OCI-LY7 (cell line): ENCODE measurements at regions not wholly inside any gene's neighbourhood (a gene's known extent, or its start where the extent isn't known, plus 50 kb on each side); places are given as distances from the start of the nearest gene placed in this dataset.

Experiments
- BruUV-seq: library from RNA; stranded (reverse); fragments of 400-500 nt; replicated peaks from 2 replicates; lab custom pipeline; 2021; lab: Mats Ljungman, UMichigan
- CTCF ChIA-PET: fragments of 300-600 bp; sonication (Branson Sonifier 250); formaldehyde crosslinking; loops from one replicate; lab custom pipeline; 2022; ENCODE audit warnings: antibody characterized with exemption; ENCODE audit not compliant: unreplicated experiment; lab: Charles Lee
- POLR2A ChIA-PET: fragments of 300-600 bp; sonication (Branson Sonifier 250); formaldehyde crosslinking; loops from one replicate; lab custom pipeline; 2022; ENCODE audit warnings: antibody characterized with exemption; lab: Charles Lee
- DNase-seq: peaks from one replicate; pipeline ENCODE4 v3.0.0-alpha.2; 2015; ENCODE audit warnings: low spot score
- H2AFZ ChIP-seq: fragments of 200-600 bp; sonication (generic), shearing (Covaris generic); 2 replicates; pipeline ENCODE4 v1.6.1; 2014; ENCODE audit warnings: mild to moderate bottlenecking, antibody characterized with exemption, low read length, moderate library complexity
- H3K27ac ChIP-seq: fragments of 200-600 bp; sonication (generic); 2 replicates; pipeline ENCODE4 v1.5.1; 2014; ENCODE audit warnings: mixed run types, low read depth, mild to moderate bottlenecking, moderate library complexity, low read length, inconsistent platforms; ENCODE audit not compliant: poor library complexity, severe bottlenecking
- H3K36me3 ChIP-seq: fragments of 200-600 bp; sonication (generic); 2 replicates; pipeline ENCODE4 v1.6.1; 2014; ENCODE audit warnings: mild to moderate bottlenecking, antibody characterized with exemption, low read length, moderate library complexity, mixed read lengths; ENCODE audit not compliant: insufficient read depth
- H3K4me1 ChIP-seq: fragments of 200-600 bp; sonication (generic); 2 replicates; pipeline ENCODE4 v1.5.1; 2014; ENCODE audit warnings: mild to moderate bottlenecking, low read length; ENCODE audit not compliant: insufficient read depth, poor library complexity, severe bottlenecking
- H3K4me2 ChIP-seq: fragments of 200-600 bp; sonication (generic); 2 replicates; pipeline ENCODE4 v1.6.1; 2014; ENCODE audit warnings: mild to moderate bottlenecking, low read length
- H3K4me3 ChIP-seq: fragments of 200-600 bp; sonication (generic); 2 replicates; pipeline ENCODE4 v1.5.1; 2014; ENCODE audit warnings: mild to moderate bottlenecking, low read depth, low read length; ENCODE audit not compliant: poor library complexity, severe bottlenecking
- H3K79me2 ChIP-seq: fragments of 200-600 bp; sonication (generic); 2 replicates; pipeline ENCODE4 v1.6.1; 2016; ENCODE audit warnings: low read depth, mild to moderate bottlenecking, low read length, moderate library complexity, mixed read lengths; ENCODE audit not compliant: insufficient read depth
- H3K9me2 ChIP-seq: fragments of 200-600 bp; sonication (generic); 2 replicates; pipeline ENCODE4 v1.6.1; 2016; ENCODE audit warnings: mild to moderate bottlenecking, low read length, mixed read lengths; ENCODE audit not compliant: insufficient read depth
- H3K9me3 ChIP-seq: fragments of 200-600 bp; sonication (generic); 2 replicates; pipeline ENCODE4 v1.6.1; 2014; ENCODE audit warnings: mild to moderate bottlenecking, mixed run types, low read length, mixed read lengths
- H4K20me1 ChIP-seq: fragments of 200-600 bp; sonication (generic); 2 replicates; pipeline ENCODE4 v1.6.1; 2014; ENCODE audit warnings: mild to moderate bottlenecking, antibody characterized with exemption, low read length, moderate library complexity, mixed read lengths; ENCODE audit not compliant: insufficient read depth
- CTCF ChIP-seq: fragments of 200-600 bp; sonication (generic); conservative IDR thresholded peaks from 2 replicates; pipeline ENCODE4 v1.5.1; 2014; ENCODE audit warnings: mild to moderate bottlenecking, antibody characterized with exemption, low read length, moderate library complexity, mixed read lengths
- EZH2phosphoT487 ChIP-seq: fragments of 200-600 bp; sonication (generic); IDR thresholded peaks from 2 replicates; pipeline ENCODE4 v1.6.1; 2018; ENCODE audit warnings: low read depth, borderline replicate concordance, mild to moderate bottlenecking, mixed run types, antibody characterized with exemption, low read length, moderate library complexity, mixed read lengths
- intact Hi-C: fragments of 100-400 bp; cut with micrococcal nuclease; formaldehyde crosslinking; loops from one replicate; pipeline ENCODE4 v1.10.0; 2022; ENCODE audit not compliant: unreplicated experiment

GRCh38 chrX:149157976-149158375, 347.1 kb downstream of the IDS start:
- no peak for TF ChIP-seq EZH2phosphoT487
- no peak for TF ChIP-seq CTCF
- DNase-seq: no peak
- ChIA-PET POLR2A (no interaction called here), CTCF (no interaction called here)
- intact Hi-C loops: no loop called here
- Histone ChIP-seq H3K4me3 (no peak overlapping the region), H3K9me2 (no peaks in the 10 kb centered on the region), H2AFZ (no peak overlapping the region), H3K4me1 (no peaks in the 10 kb centered on the region), H3K27ac (no peak overlapping the region), H3K36me3 (no peaks in the 10 kb centered on the region), H3K79me2 (no peaks in the 10 kb centered on the region), H4K20me1 (no peaks in the 10 kb centered on the region), H3K9me3 (no peaks in the 10 kb centered on the region), H3K4me2 (no peak overlapping the region)
- BruUV-seq: no TSS peak

DNA sequence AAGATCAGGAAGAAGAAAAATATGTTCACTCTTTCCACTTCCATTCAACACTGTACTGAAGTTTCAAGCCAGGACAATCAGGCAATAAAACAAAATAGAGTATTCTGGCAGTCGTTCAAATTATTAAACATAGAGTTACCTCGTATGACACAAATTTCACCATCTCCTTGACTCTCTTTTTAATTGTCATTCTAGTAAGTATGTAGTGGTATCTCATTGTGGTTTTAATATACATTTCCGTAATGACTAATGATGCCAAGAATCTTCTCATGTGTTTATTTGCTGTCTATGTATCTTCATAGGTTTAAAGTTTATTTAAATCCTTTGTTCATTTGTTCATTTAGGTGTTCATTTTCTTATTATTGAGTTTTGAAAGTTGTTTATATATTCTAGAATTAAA, 352.2 kb downstream of the IDS start:
- Histone ChIP-seq H3K9me2 (no peaks in the 10 kb centered on the region), H2AFZ (no peak overlapping the region), H3K36me3 (no peaks in the 10 kb centered on the region), H4K20me1 (no peaks in the 10 kb centered on the region), H3K9me3 (no peaks in the 10 kb centered on the region), H3K79me2 (no peaks in the 10 kb centered on the region), H3K27ac (no peak overlapping the region), H3K4me3 (no peak overlapping the region), H3K4me2 (no peak overlapping the region), H3K4me1 (no peaks in the 10 kb centered on the region)
- no TSS peak for BruUV-seq
- CTCF ChIA-PET: interaction anchor here (0.7 kb wide), 1 partner anchor 19 kb away, joined by 4 read pairs; no protein-coding TSS in a partner anchor
- POLR2A ChIA-PET: no interaction called here
- intact Hi-C loops: no loop called here
- TF ChIP-seq CTCF (no peak), EZH2phosphoT487 (no peak)
- DNase-seq: no peak

- POLR2A ChIA-PET: no interaction called here
- intact Hi-C loops: no loop called here
- BruUV-seq: no TSS peak
Observed at GRCh38 chrX:149151805-149152757, 353.0 kb downstream of the IDS start.

More at GRCh38 chrX:149151805-149152757, 353.0 kb downstream of the IDS start:
- no peaks in the 10 kb centered on the region for H3K79me2 ChIP-seq
- TF ChIP-seq CTCF (no peak), EZH2phosphoT487 (no peak)
- H3K4me3 ChIP-seq: no peak overlapping the region
- no peak overlapping the region for H3K4me2 ChIP-seq
- H3K36me3 ChIP-seq: no peaks in the 10 kb centered on the region
- no peak overlapping the region for H3K27ac ChIP-seq
- H2AFZ ChIP-seq: no peak overlapping the region
- no peaks in the 10 kb centered on the region for H3K4me1 ChIP-seq
- CTCF ChIA-PET: interaction anchor here (0.7 kb wide), 1 partner anchor 19 kb away, joined by 4 read pairs; no protein-coding TSS in a partner anchor
- no peak for DNase-seq
- H3K9me3 ChIP-seq: no peaks in the 10 kb centered on the region
- H3K9me2 ChIP-seq: no peaks in the 10 kb centered on the region
- H4K20me1 ChIP-seq: no peaks in the 10 kb centered on the region
